Amygdala (tissue), 56 donors: ENCODE measurements at regions not wholly inside any gene's neighbourhood (a gene's known extent, or its start where the extent isn't known, plus 50 kb on each side); places are given as distances from the start of the nearest gene placed in this dataset.
"Not testable (repeated sequence)": the region's sequence is repeated elsewhere in the genome, so short reads cannot be mapped to it uniquely, and the experiment has no call there.

Experiments used
- DNase-seq, 56 donors: peaks; one replicate each; lab custom pipeline; 2025; lab: John Stamatoyannopoulos, UW

DNA sequence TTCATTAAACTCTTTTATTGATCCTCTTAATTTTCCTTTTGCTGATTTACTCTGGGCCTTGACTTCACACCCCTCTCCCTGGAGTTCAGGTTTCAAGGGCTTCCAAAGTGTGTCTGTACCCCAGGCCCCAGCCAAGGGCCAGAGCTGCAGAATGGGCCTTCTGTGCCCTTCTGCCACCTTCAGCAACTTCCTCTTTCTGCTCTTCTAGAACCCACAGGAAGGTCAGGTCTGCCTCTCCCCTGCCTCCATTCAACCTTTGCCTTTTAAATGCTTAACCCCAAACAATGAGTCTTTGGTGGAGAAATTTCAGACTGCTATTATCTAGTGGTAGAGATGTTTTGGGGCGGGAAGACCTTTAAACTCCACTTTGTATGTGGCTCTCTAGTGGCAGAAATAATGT is 63.1 kb downstream of the TSN start:
- DNase-seq = no peak

GRCh38 chr2:121819846-121820245 is 64.4 kb downstream of the TSN start:
- DNase-seq = no peak

- DNase-seq = no peak
Measured at GRCh38 chr2:121821476-121822158, 66.2 kb downstream of the TSN start.

- no peak for DNase-seq
Measured at GRCh38 chr2:121824264-121824663, 68.8 kb downstream of the TSN start.

GRCh38 chr2:121825003-121825950 is 69.8 kb downstream of the TSN start:
- DNase-seq = no peak

GRCh38 chr2:121826036-121826435 is 70.6 kb downstream of the TSN start:
- DNase-seq = peak in 3 of 56 donors; percentile 4 to 13 (median 8)

DNA sequence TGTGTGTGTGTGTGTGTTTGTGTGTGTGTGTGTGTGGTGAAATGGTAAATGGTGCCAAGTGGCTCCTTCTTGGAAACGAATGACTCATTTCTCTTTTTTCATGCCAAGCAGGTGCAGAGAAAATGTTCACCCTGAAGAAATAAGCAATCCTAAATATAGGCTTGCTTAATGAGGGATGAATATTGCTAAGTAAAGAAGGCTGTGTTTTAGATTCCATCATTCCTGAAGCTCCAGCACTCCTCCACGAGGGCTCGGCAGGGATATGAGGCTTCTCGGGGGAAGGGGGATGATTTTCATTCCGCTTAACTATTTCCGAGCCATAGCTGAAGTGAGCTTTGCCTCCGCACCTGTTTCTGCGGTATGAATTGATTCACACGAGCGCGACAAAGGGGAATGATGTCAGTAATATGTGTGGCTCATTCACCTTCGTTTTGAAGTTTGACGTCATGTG is 72.9 kb downstream of the TSN start:
- DNase-seq = peak in 2 of 56 donors; percentile 8 to 20

GRCh38 chr2:121830809-121831208 is 75.4 kb downstream of the TSN start:
- no peak for DNase-seq

DNA sequence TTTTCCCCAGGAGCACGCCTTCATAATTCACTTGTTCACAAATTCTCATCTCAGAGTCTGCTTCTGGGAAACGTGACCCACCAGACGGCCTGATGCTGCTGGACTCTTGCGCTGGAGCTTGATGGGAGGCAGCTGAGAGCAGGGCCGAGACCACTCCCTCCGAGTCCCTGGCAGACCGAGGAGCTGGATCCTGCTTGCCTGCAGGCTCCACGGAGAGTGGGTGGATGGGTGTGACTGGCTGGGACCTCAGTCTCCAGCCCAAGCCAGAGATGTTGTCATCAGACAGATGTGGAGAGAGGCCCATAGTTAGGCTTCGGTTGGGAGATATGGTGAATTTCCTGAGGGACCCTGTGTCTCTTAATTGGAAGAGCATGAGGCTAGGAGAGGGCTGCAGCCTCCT is 76.4 kb downstream of the TSN start:
- no peak for DNase-seq

DNA sequence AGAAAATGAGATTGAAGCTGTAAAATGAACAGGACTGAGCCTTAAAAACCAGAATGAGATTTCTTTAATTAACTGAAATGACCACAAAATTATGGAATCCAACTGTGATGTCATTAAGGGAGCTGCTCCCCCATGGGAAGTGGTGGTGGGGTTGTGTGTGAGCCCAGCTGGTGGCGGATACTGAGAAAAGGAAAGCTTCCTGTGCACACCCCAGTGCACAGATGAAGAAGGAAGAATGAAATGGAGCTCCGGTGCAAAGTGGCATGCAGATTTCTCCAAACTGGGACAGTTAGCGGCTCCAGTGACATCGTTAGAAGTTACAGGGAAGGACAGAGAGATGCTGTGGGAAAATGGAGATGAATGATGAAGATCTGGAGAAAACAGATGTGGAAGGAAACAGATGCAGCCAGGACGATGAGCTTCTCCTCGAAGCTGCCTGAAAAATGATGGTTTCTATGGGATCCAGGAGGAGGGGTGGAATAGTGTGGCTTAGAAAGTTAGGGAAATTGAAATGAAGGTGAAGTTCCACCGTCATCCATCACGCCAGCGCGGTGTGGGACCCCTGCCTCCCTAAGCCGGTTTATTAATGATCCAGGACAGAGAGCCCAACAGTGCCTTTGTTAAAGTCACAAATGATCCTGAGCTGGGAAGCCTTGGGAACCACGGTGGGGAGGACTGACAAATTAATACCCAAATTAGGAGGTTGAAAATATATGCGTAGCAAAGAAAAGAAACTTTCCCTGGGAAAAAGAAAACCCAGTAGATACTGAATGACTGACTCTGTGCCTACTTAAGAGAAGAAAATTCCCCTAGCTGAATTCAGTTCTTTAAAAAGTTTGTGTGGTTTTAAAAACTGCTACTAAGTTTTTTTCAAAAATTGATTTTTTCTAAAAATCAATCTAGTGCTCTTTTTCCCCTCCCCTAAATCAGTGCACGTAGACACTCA is 77.2 kb downstream of the TSN start:
- DNase-seq = no peak

GRCh38 chr2:121833358-121833723 is 77.9 kb downstream of the TSN start:
- no peak for DNase-seq

GRCh38 chr2:121836611-121837010 is 81.2 kb downstream of the TSN start:
- no peak for DNase-seq

DNA sequence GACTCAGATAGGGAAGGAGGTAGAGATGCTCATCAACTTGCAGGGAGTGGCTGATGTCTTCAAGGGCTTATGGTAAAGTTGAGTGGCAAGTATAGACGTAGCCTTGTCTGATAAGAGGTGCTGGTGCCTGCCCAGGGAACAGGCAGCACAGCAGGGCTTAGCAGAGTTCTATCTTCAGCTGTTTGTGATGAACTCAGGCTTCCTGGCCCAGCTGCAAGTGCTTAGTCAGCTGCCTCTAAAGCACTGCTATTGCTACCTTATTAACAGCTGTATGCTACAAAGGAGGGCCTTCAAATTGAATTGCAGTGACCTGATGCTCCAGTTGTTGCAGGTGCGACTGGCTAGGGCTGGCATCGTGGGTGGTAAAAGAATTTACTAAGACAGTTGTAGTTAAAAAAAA is 82.1 kb downstream of the TSN start:
- no peak for DNase-seq

- no peak for DNase-seq
Measured at GRCh38 chr2:121838551-121838950, 83.1 kb downstream of the TSN start.

GRCh38 chr2:121839584-121839983 is 84.1 kb downstream of the TSN start:
- no peak for DNase-seq

GRCh38 chr2:121849236-121849635 is 93.8 kb downstream of the TSN start:
- DNase-seq = no peak

- not testable (repeated sequence) for DNase-seq
Measured at GRCh38 chr2:121853149-121853548, 97.7 kb downstream of the TSN start.

GRCh38 chr2:121855510-121855909 is 100.1 kb downstream of the TSN start:
- DNase-seq = no peak

DNA sequence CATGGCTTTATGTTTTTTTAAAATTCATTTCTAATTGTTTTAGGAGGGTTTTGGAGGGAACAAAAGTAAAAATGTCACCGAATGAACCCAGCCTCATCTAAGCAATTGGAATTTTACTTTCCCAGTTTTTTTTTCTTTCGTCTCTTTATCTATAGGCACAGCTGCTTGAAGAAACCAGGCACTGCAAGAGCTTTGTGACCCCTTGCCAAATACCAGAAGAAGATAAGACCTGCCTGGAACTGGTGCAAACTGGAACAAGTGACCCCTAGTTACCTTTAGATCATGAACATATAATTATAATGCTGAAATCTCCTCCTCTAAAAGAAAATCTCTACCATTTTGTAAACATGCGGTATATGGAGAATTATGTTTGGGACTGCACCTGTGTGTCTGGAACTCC is 100.9 kb downstream of the TSN start:
- DNase-seq = no peak

DNA sequence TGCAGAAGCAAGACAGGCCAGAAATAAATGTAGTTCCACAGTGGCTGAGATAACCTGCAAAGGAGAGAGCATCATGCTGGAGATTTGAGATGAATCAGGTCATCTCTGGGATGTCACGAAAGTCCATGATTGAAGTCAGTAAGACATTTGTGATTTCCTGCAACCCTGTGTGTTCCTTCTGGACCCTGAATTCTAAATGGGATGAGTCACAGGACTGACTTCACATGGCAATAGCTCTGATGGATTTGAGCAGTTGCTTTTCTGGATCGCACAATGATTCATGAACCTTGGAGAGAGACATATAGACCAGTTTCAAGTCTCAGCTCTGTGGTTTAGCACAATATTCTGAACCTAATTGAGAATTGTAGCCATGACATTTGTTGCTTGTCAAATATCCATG is 102.9 kb downstream of the TSN start:
- DNase-seq = no peak

DNA sequence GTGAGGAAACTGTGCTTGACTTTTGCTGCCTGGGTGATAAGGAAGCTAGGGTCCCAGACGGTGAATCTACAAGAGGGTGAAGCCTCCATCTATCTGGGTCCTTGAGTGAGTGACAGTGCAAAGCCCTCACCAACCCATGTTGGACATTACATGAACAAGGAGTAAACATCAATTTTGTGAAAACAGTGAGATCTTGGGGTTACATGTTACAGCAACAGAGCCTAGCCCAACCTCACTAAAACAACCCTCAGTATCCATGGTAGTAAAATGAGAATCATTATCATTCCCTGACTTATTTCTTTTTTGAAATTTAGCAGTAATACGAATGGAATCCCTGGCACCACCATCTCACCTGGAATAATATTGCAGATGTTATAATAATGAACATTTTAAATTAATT is 103.4 kb downstream of the TSN start:
- DNase-seq = no peak
